ENCODE measurements at regions not wholly inside any gene's neighbourhood (a gene's known extent, or its start where the extent isn't known, plus 50 kb on each side); places are given as distances from the start of the nearest gene placed in this dataset.

DNA sequence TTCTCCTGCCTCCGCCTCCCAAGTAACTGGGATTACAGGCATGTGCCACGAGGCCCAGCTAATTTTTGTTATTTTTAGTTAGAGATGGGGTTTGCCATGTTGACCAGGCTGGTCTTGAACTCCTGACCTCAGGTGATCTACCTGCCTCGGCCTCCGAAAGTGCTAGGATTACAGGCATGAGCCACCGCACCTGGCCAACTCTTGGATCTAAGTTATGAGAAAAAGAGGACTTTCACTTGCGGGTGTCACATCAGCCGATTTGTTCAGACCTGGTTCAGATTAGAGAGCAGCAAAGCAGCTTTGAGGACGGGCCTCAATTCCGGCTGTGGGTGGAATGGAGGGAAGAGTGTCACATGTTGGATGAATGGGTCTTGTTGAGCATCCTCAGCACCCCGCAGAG lies 61.0 kb upstream of the FGFR2 start:
- TF ChIP-seq ZNF274 (IDR thresholded peaks at IDR 0.05; ENCODE audit: borderline replicate concordance, low read depth, low read length), result no peak
- no peak for TF ChIP-seq AFF1 (IDR thresholded peaks at IDR 0.05; ENCODE audit: low read depth in 1 of 2, partially characterized antibody in 2 of 2)
- TF ChIP-seq FOS (IDR thresholded peaks at IDR 0.05; ENCODE audit: extremely low read depth, insufficient read length), result no peak
- no peak for TF ChIP-seq POLR2AphosphoS5 (IDR thresholded peaks at IDR 0.05; ENCODE audit: control insufficient read depth, insufficient read depth, low read depth, low read length)
- TF ChIP-seq, protein P1, sequence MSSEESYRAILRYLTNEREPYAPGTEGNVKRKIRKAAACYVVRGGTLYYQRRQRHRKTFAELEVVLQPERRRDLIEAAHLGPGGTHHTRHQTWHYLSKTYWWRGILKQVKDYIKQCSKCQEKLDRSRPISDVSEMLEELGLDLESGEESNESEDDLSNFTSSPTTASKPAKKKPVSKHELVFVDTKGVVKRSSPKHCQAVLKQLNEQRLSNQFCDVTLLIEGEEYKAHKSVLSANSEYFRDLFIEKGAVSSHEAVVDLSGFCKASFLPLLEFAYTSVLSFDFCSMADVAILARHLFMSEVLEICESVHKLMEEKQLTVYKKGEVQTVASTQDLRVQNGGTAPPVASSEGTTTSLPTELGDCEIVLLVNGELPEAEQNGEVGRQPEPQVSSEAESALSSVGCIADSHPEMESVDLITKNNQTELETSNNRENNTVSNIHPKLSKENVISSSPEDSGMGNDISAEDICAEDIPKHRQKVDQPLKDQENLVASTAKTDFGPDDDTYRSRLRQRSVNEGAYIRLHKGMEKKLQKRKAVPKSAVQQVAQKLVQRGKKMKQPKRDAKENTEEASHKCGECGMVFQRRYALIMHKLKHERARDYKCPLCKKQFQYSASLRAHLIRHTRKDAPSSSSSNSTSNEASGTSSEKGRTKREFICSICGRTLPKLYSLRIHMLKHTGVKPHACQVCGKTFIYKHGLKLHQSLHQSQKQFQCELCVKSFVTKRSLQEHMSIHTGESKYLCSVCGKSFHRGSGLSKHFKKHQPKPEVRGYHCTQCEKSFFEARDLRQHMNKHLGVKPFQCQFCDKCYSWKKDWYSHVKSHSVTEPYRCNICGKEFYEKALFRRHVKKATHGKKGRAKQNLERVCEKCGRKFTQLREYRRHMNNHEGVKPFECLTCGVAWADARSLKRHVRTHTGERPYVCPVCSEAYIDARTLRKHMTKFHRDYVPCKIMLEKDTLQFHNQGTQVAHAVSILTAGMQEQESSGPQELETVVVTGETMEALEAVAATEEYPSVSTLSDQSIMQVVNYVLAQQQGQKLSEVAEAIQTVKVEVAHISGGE (CRISPR knock-in tag; IDR thresholded peaks at IDR 0.05), result no peak
- TF ChIP-seq POLR2A (conservative IDR thresholded peaks at IDR 0.05), result no peak
- TF ChIP-seq EGR1 (conservative IDR thresholded peaks at IDR 0.05), result no peak
- no peak for TF ChIP-seq ZBTB12 (CRISPR knock-in tag; IDR thresholded peaks at IDR 0.05)

All from K562 (cell line).